Muscle layer of colon (tissue), 2 donors: ENCODE measurements at regions not wholly inside any gene's neighbourhood (a gene's known extent, or its start where the extent isn't known, plus 50 kb on each side); places are given as distances from the start of the nearest gene placed in this dataset.
"Not testable (repeated sequence)": the region's sequence is repeated elsewhere in the genome, so short reads cannot be mapped to it uniquely, and the experiment has no call there.

Experiments
- H3K27ac ChIP-seq: one replicate; pipeline ENCODE4 v1.7.0; 2013; ENCODE audit warnings: low read depth, mild to moderate bottlenecking, low read length, moderate library complexity
- H3K27me3 ChIP-seq, 2 donors: one replicate each; pipeline ENCODE4 v1.7.0; 2013; ENCODE audit warnings: low read length in 2 of 2, mild to moderate bottlenecking in 2 of 2; ENCODE audit not compliant: insufficient read depth in 2 of 2, control insufficient read depth in 1 of 2
- H3K36me3 ChIP-seq: one replicate; pipeline ENCODE4 v1.7.0; 2013; ENCODE audit warnings: mild to moderate bottlenecking, low read length; ENCODE audit not compliant: insufficient read depth
- H3K4me1 ChIP-seq: one replicate; pipeline ENCODE4 v1.7.0; 2013; ENCODE audit warnings: mild to moderate bottlenecking, low read length; ENCODE audit not compliant: insufficient read depth
- H3K4me3 ChIP-seq, 2 donors: one replicate each; pipeline ENCODE4 v1.7.0; 2013; ENCODE audit warnings: low read length in 2 of 2, low read depth in 1 of 2, mild to moderate bottlenecking in 1 of 2, moderate library complexity in 1 of 2
- H3K9ac ChIP-seq: one replicate; pipeline ENCODE4 v1.7.0; 2013; ENCODE audit warnings: low read length
- H3K9me3 ChIP-seq: one replicate; pipeline ENCODE4 v1.7.0; 2013; ENCODE audit warnings: mild to moderate bottlenecking, low read length
- donor health status: abdominal sarcoma.
- donor health status: Adenocarcinoma of cecum.

DNA sequence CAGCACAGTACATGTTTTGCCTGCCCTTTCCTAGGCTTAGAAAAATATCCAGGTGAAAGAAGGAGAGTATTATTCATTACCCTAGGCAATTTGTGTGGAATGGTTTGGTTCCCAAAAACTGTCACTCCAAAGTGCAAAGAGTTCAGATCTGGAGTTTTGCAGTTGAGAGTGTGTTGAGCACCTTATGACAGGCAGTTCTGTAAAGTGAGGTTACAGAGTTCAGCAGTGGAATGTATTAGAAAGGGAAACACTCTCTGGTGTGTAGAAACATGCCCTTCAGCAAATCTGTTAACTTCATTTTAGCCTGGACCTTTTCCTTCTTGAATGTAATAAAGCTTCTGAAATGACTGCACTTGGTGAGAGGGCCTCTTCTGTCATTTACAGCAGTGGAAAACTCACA lies 154.0 kb upstream of the SSTR1 start:
- Histone ChIP-seq H3K9me3 (no peaks in the 10 kb centered on the region), H3K4me1 (no peaks in the 10 kb centered on the region), H3K27me3 (no peaks in the 10 kb centered on the region), H3K36me3 (no peaks in the 10 kb centered on the region), H3K4me3 (no peak overlapping the region), H3K9ac (no peak overlapping the region), H3K27ac (no peak overlapping the region)

DNA sequence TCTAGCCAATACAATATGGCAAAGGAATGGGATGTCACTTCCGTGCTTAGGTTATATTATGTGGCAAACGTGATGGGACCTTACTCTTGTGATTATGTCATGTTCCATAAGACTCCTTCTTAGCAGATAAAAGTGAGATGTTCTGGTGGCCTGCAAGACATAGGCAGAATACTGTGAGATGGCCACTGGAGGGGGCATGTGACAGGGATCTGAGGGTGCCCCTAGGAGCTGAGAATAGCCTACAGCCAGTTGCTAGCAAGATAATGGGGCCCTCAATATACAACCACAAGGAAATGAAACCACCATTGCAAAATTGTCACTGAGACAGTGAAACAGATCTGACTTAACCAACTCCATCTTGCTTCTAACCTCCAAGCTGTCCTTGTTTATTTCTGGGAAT lies 151.4 kb upstream of the SSTR1 start:
- no peak overlapping the region for H3K9ac ChIP-seq
- no peak overlapping the region for H3K4me3 ChIP-seq
- H3K27ac ChIP-seq: no peak overlapping the region
- no peaks in the 10 kb centered on the region for H3K4me1 ChIP-seq
- H3K27me3 ChIP-seq: no peaks in the 10 kb centered on the region
- no peaks in the 10 kb centered on the region for H3K36me3 ChIP-seq
- H3K9me3 ChIP-seq: no peaks in the 10 kb centered on the region

DNA sequence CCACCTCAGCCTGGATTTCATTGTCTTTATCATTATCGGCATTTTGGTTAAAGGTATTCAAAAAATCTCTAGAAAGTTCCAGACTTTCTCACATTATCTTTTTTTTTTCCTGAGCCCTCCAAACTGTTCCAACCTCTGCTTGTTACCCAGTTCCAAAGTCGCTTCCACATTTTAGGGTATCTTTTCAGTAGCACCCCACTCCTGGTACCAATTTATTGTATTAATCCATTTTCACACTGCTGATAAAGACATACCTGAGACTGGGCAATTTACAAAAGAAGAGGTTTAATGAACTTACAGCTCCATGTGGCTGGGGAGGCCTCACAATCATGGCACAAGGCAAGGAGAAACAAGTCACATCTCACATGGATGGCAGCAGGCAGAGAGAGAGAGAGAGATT lies 145.5 kb upstream of the SSTR1 start:
- not testable (repeated sequence) for H3K9me3 ChIP-seq, H3K4me1 ChIP-seq, H3K36me3 ChIP-seq, H3K27ac ChIP-seq, H3K9ac ChIP-seq, H3K4me3 ChIP-seq, H3K27me3 ChIP-seq

DNA sequence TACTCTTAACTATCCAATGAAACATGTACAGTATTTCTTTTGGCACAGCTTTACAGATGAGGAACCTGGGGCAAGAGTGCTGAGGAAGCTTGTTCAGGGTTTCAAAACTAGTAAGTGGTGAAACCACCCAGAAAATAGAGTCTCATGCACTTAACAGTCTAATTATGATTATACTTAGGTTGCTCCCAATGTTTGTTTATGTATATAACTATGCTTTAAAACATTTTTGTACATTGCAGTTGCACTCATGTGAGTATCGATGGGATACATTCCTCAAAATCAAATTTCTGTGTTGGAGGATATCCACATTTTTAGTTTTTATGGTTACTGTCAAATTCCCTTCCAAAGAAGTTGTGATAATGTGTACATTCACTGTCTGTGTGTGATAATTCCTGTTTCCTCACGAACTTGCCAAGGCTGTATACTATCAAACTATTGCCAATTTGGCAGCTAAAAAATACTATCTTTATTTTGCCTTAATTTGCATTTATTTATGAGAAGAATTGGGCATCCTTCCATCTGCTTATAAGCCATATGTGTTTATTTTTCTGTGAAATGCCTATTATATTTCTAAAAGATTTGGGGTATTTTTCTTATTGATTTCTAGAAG lies 143.9 kb upstream of the SSTR1 start:
- Histone ChIP-seq H3K27ac (no peak overlapping the region), H3K9me3 (no peaks in the 10 kb centered on the region), H3K36me3 (no peaks in the 10 kb centered on the region), H3K27me3 (no peaks in the 10 kb centered on the region), H3K9ac (no peak overlapping the region), H3K4me1 (no peaks in the 10 kb centered on the region), H3K4me3 (no peak overlapping the region)

DNA sequence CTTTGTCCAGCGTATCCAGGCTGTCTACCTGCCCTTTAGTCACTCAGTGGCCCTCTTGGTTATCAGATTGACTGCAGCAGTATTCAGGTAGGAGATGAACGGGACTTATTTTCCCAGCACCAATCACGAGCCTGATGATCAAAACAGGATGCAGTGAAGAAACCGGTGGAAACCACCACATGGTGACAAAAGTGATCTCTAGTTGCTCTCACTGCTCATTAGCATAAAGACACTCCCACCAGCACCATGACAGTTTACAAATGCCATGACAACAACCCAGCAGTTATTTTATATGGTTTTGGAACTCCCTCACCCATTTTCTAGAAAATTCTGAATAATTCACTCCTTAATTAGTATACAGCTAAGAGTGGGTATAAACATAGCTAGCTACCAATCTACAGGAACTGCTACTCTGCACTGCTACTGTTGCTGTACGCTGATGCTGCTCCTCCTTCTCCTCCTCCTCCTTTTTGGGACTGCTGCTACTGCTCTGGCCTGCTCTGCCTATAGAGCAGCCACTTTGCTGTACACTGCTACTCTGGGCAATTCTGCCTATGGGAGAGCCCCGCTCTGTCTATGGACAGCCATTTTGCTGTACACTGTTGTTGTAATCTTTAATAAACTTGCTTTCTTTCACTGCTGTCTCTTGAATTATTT lies 142.5 kb upstream of the SSTR1 start:
- H3K27me3 ChIP-seq: no peaks in the 10 kb centered on the region
- H3K9ac ChIP-seq: no peak overlapping the region
- H3K9me3 ChIP-seq: no peaks in the 10 kb centered on the region
- no peaks in the 10 kb centered on the region for H3K36me3 ChIP-seq
- no peak overlapping the region for H3K27ac ChIP-seq
- H3K4me1 ChIP-seq: no peaks in the 10 kb centered on the region
- no peak overlapping the region for H3K4me3 ChIP-seq

DNA sequence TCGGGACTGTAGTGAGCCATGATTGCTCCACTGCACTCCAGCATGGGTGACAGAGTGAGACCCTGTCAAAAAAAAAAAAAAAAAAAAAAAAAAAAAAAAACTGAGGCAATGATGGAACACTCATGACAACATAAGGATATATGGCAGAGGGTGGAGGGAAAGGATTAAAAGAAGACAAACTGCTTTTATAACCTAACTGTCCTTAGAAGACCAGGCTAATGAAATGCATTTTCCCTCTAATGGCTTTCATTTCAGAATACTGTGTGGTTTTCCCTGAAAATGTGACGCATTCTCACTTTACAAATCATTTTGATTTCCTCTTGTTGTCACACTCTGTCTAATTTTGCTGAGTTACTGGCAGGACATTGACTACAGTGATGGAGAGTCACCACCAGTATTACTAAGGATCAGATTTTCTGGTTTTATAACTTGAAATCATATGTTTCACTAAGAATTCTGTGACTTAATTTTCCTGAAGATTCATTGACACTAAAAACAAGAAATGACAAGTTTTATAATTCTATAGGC lies 137.6 kb upstream of the SSTR1 start:
- H3K4me1 ChIP-seq: no peaks in the 10 kb centered on the region
- H3K36me3 ChIP-seq: no peaks in the 10 kb centered on the region

DNA sequence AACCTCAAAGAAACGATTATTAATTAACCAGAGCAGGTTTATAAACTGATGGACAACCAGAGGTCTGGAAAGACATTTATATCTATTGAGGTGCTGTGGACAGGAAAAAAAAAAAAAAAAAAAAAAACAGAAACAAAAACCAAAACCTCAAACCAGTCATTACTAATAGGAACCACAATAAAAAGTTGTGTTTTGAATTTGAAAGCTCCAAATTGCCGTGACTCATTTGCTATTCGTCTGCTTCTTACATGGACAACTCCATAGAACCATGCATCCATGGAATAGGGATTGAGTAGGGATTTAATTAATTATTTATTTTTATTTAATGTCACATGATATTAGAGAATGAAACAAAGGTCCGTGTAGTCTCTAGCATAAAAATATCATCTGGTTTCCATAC lies 134.1 kb upstream of the SSTR1 start:
- no peaks in the 10 kb centered on the region for H3K27me3 ChIP-seq
- no peaks in the 10 kb centered on the region for H3K4me1 ChIP-seq
- no peak overlapping the region for H3K4me3 ChIP-seq
- H3K36me3 ChIP-seq: no peaks in the 10 kb centered on the region
- H3K27ac ChIP-seq: no peak overlapping the region
- no peaks in the 10 kb centered on the region for H3K9me3 ChIP-seq
- no peak overlapping the region for H3K9ac ChIP-seq

More for the DNA sequence above, 137.6 kb upstream of the SSTR1 start:
- H3K9ac ChIP-seq: no peak overlapping the region
- no peak overlapping the region for H3K27ac ChIP-seq
- no peaks in the 10 kb centered on the region for H3K27me3 ChIP-seq
- H3K9me3 ChIP-seq: no peaks in the 10 kb centered on the region
- no peak overlapping the region for H3K4me3 ChIP-seq

DNA sequence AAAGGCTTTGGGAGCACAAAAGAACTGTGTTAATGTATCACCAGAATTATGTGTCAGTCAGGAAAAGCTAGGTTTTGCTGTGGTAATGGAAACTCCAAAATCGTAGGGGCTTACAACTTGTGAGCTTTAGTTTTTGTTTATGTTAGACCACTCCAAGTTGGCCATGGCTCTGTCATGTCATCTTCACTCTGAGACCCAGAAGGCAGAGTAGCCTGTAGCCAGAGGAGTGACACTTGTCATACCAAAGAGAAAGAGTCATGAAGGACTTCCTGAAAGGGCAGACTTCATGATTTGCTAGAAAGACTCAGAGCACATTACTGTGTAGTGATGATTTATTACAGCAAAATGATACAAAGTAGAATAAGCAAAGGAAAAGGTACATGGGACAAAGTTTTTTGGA lies 133.6 kb upstream of the SSTR1 start:
- Histone ChIP-seq H3K27ac (no peak overlapping the region), H3K27me3 (no peaks in the 10 kb centered on the region), H3K4me3 (no peak overlapping the region), H3K9ac (no peak overlapping the region), H3K36me3 (no peaks in the 10 kb centered on the region), H3K4me1 (no peaks in the 10 kb centered on the region), H3K9me3 (no peaks in the 10 kb centered on the region)

DNA sequence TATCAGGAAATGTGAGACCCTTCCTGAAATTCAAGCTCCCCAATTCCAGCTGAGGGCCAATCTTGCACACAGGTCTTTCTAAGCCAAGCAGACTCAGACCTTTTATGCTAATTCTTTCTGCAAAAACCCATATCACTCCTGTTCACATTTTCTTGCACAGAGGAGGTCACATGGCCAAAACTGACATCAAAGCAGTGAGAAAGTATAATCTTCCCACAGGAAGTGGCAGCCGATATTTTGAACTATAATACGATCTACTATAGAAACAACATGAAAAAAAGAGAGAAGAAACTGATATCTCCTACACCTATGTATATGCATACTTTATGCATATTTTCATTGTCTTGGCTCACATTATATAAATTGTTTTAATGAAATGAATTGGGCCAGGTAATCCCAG lies 132.9 kb upstream of the SSTR1 start:
- no peaks in the 10 kb centered on the region for H3K27me3 ChIP-seq
- no peak overlapping the region for H3K27ac ChIP-seq
- H3K36me3 ChIP-seq: no peaks in the 10 kb centered on the region
- no peak overlapping the region for H3K9ac ChIP-seq
- no peak overlapping the region for H3K4me3 ChIP-seq
- no peaks in the 10 kb centered on the region for H3K9me3 ChIP-seq
- H3K4me1 ChIP-seq: no peaks in the 10 kb centered on the region

DNA sequence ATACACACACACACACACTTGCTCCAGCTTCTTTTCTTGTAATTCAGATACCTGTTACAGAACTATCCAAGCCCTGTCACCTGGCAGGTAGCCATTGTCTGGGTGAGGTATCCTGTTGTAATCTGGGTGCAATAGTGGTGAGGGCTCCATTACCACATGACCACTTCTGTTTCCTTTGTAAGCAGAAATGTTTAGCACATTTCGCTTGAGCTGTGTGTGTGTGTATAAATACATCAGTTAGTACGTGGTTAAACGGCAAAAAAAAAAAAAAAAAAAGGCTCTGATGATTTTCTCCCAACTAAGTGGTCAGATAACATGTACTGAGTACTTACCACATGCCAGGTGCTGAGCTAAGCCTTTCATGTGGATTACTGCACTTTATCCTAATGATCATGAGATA lies 129.3 kb upstream of the SSTR1 start:
- no peaks in the 10 kb centered on the region for H3K36me3 ChIP-seq
- H3K9ac ChIP-seq: no peak overlapping the region
- H3K4me1 ChIP-seq: no peaks in the 10 kb centered on the region
- H3K27me3 ChIP-seq: no peaks in the 10 kb centered on the region
- H3K4me3 ChIP-seq: no peak overlapping the region
- no peaks in the 10 kb centered on the region for H3K9me3 ChIP-seq
- H3K27ac ChIP-seq: no peak overlapping the region

DNA sequence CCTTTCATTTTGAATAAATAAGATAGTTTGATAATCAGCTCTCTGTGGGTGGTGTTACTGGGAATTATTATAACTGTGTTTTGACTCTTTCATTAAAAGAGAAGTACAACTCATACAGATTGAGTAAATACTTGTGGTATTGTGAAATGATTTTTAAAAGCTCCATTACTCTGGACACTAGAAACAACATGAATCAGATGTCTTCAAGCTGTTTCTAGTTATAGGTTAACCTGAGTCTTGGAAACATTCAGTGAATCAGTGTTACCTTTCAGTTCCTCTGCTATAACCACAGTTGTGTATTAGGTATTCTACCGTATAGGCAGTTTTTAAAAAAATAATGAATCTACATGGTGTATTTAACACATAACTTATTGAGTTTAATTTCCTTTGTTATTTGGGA lies 128.4 kb upstream of the SSTR1 start:
- no peak overlapping the region for H3K27ac ChIP-seq
- no peaks in the 10 kb centered on the region for H3K4me1 ChIP-seq
- no peaks in the 10 kb centered on the region for H3K36me3 ChIP-seq
- no peak overlapping the region for H3K4me3 ChIP-seq
- H3K27me3 ChIP-seq: no peaks in the 10 kb centered on the region
- H3K9ac ChIP-seq: no peak overlapping the region
- no peaks in the 10 kb centered on the region for H3K9me3 ChIP-seq

DNA sequence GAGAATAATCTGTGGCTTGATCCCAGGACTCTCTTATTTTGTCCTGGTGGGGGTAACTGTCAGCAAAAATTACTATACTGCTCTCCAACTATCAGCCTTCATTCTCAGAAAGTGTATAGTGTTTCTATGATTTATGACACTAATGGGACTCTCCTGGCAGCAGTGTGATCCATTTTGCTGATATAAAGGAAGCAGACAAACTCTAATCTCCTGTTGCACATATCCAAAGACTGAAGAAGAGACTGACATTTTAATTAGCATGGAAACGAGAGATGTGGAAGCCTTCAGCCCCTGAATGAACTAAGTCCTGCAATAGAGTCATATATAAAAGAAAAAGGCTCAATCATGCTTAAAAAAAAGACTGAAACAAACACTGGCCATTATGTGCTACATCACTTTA lies 127.8 kb upstream of the SSTR1 start:
- Histone ChIP-seq H3K27me3 (no peaks in the 10 kb centered on the region), H3K27ac (no peak overlapping the region), H3K9me3 (no peaks in the 10 kb centered on the region), H3K36me3 (no peaks in the 10 kb centered on the region), H3K4me1 (no peaks in the 10 kb centered on the region), H3K9ac (no peak overlapping the region), H3K4me3 (no peak overlapping the region)
